DMS53 treated with DMSO at 0.1 percent for 48 hours (cell line): ENCODE measurements at regions not wholly inside any gene's neighbourhood (a gene's known extent, or its start where the extent isn't known, plus 50 kb on each side); places are given as distances from the start of the nearest gene placed in this dataset.
A peak's percentile ranks its signal among the peaks of the same experiment; 100 is the strongest.

ENCODE experiments used
- DNase-seq: peaks from one replicate; lab custom pipeline; 2025; ENCODE audit not compliant: unreplicated experiment; lab: John Stamatoyannopoulos, UW

DNA sequence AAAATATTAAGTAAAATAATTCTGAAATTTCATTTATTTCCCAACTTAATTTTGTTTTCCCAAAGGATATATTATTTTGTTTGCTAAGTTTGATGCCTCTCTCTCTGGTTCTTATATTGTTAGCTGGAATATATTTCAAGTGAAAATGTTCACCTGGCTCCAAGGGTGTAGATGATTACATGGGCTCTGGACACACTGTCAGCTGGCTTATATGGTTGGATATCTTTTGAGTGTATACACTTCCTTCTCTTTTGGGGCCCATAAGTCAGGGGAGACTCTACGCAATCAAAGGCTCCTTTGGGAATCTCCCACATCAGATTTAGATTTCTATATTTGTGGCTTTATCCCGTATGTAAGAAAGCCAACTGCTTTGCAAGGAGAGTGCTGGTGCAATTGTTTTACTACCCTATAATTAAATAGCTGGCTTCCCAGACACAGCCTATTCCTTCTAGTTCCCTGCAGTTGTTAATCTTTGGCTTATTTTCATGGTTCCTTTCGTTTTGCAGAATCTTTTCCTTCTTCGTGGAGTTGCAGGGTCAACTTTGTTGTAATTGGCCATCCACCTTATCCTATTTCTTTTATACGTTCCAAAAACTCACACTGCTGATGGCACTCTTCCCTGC, 225.7 kb downstream of the DPH6 start:
- DNase-seq, result no peak

DNA sequence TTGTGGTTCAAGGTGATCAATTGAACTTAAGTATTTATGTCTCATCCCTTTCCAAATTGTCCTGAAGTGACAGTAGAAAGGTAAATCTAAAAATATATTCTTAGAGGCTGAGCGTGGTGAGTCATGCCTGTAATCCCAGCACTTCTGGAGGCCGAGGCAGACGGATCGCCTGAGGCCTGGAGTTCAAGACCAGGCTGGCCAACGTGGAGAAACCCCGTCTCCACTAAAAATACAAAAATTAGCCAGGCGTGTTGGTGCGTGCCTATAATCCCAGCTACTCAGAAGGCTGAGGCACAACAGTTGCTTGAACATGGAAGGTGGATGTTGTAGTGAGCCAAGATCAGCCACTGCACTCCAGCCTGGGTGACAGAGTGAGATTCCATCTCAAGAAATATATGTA, 226.6 kb downstream of the DPH6 start:
- no peak for DNase-seq

DNA sequence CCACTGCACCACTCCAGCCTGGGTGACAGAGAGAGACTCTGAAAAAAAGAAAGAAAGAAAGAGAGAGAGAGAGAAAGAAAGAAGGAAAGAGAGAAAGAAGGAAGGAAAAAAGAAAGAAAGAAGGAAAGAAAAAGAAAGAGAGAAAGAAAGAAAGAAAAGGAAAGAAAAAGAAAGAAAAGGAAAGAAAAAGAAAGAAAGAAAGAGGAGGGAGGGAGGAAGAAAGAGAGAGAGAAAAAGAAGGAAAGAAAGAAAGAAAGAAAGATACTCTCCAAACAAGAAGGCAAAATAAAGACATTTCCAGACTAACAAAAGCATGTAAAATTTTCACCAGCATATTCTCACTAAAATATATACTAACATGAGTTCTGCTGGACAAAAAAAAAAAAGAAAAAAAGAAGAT, 228.7 kb downstream of the DPH6 start:
- DNase-seq, result no peak

DNA sequence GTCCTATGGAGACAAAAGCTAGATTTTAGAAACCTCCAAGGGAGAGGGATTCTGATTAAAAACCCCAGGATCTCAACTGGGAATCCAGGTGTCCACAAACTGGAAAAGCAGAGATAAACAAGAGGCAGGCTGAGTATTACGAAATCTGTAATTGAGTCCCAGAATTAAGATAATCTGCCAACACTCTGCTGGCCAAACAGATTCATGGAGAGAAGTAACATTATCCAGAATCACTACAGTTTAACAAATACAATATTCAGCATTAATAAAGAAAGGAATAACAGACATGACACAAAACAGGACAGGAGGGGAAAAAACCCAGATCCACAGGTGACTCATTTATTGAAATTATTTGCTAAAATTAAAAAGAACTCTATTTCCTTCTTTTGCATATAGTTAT, 227.2 kb upstream of the NANOGP8 start:
- DNase-seq, result no peak

DNA sequence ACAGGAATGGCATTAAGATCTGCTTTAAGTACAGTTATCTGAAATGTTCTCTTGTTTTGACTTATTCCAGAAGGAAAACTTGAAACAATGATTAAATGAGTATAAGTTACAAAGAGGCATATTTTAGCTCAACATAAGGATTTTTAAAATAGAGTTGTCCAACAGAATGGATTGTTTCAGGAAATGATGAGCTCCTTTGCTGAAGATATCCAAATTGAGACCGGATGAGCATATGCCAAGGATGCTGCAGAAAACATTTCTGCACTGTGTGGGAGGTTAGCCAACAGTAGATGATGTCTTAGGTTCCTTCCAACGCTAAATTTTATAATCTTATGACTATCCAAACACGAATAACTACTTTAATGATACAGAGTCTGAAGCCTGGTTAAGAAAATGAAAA, 226.5 kb upstream of the NANOGP8 start:
- DNase-seq, result no peak

DNA sequence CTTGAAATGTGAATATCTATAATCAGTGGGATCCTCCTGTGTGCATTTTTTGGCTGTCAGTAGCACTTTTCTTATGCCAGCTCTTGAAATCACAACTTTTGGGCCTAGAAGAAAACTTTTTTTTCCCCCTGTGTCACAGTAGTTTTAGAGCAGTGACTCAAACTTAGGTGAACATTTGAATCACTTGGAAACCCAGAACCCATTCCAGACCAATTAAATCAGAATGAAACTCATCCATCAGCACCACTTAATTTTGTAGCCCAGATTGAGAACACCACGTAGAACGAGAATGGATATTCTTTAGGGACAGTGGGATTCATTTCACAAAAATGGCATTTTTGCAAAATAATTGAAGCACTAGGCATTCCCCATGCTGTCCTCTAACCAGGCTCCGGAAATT, 224.8 kb upstream of the NANOGP8 start:
- DNase-seq, result no peak

DNA sequence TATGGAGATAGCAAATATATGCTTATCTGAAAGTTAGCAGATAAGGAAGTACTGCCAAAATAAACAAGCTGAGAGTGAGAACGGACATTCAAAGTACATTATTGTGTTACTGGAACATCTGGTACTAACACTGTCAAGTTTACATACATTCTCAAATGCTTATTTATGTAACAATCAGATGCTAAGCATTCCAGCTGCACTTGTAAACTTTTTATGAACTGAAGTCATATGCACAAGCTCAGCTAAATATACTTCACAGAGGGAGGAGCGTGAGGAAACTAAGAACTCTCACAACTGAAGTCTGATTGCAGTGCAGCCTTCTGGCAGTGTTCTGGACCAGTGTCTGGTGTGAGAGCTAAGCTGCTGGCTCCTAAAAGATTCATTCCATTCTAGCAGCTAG, 223.7 kb upstream of the NANOGP8 start:
- peak; percentile 46 for DNase-seq

DNA sequence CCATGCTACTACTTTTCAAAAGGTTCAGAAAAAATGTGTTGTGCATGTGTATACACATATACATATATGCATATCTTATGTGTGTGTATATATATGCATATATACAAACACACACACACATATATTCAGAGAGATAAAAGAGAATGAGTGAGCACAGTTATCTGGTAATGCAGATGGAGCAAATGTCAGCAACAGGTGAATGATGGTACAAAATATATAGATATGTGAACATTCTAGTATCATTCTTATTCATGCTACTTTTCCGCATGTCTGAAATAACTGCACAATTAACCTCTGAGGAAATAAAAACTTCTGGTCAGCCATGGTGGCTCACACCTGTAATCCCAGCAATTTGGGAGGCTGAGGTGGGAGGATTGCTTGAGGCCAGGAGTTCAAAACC, 222.6 kb upstream of the NANOGP8 start:
- DNase-seq, result no peak

DNA sequence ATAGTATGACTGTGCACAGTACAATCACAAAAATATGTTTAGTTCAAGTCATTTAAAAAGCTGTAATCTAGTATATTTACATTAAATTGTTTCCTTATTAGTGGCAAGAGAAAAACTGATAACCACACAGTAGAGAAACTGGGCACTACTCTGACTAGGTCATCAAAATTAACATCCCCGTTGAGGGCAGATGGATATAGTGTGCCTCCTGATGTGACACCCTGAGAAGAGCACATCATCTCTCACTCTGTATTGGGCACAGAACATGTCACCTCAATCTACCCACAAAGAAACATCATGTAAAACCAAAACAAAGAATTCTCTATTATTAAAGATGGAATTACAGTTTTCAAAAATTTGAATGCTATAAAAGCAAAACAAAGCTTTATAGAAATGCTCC, 221.9 kb upstream of the NANOGP8 start:
- no peak for DNase-seq

DNA sequence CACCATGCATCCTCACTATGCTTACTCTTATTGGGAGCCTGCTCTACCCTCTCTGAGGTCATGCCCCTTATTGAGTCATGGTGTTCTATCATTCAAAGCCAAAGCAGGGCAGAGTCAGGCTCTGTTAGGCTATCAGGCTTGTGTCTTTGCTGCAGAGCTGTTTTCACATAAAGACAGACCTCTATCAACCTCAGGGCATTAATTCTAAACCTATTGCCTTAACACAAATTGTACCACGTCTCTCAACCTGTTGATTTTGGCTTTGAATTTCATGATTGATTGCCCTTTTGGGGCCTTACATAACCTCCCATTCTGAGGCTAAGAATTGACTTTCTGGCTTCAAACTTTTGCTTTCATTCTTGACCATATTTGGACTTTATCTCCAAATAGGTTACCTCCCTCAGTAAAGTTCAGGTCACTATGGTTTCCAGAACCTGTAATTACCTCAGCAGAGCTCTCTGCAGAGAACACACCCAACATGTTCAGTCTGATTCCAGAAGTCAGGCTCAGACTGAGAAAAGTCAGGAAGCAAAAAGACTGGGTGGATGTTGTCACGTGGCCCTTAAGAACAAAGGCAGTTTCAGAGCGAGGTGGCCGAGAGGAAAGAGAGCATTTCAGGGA, 221.4 kb upstream of the NANOGP8 start:
- no peak for DNase-seq

DNA sequence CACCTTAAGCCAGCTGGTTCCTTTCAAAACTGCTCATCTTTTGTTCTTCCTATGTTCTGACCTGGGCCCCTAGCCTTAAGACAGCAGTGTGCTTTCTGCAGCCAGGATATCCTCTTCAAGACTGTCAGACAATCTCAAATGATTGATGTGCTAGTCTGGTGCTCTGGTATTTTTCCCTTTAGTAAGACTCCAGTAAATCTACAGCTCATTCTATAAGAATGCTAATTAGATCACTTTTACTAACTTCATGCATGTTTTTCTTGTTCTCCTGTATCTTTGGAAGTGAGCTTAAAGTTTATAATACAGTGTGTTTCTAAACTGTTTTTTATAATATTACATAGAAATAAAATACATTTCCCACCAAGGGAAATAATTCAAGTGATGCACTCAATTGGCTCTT, 220.9 kb upstream of the NANOGP8 start:
- no peak for DNase-seq

DNA sequence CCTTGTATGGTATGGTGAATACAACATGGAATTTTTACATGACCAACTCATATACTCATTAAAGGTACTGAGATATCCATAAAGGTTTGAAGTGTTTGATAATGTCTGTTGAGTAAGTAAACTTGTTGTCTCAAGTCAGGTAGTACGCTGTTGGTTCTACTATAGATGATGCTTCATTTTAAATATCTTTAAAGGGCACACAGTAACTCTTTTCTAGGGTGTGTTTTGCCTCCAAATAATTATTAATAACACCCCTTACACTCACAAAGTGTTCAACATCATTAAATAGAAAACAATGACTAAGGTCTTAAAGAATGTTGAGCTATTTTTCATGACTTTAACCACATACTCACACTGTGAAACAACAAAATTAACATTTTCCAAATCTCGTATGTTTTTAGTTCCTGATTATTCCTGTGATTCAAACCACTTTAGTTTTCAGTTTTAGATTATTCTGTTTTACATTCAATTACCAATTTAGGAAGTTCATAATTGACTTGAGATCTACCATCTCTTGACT, 220.0 kb upstream of the NANOGP8 start:
- no peak for DNase-seq

DNA sequence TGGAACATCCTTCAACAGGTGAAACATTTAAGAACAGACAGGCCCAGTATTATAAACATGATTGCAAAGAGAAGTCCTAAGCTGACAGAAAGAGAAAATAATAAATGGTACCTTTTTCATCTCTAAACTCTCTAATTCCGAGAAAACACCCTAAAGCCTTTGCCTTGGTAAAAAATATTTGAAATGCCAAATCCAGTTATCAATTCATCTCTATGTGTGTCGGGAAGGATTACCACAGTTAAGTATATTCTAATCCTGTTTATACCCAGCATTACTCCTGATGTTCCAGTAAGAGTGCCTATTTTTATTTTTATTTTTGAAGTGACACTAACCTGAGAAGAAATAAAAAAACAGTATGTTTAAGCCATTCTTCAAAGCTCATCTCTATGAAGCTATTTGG, 219.3 kb upstream of the NANOGP8 start:
- DNase-seq, result no peak

DNA sequence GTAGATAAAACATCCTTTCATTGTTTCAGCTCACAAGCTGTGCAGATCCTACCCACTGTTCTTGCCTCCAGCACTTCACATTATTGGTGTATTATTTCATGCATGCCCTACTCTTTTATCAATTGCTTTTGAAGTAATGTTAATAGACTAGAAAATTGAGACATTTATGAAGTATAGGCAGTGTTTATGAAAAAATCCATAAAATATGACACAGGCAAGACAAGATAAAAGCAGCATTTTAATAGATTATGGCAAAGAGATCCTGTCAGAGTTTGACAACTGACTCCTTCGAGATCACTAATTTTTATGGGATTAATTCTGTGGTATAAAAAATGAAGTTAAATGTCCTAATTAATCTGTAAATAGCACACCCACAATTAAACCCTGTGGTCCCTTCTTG, 217.2 kb upstream of the NANOGP8 start:
- DNase-seq, result no peak

DNA sequence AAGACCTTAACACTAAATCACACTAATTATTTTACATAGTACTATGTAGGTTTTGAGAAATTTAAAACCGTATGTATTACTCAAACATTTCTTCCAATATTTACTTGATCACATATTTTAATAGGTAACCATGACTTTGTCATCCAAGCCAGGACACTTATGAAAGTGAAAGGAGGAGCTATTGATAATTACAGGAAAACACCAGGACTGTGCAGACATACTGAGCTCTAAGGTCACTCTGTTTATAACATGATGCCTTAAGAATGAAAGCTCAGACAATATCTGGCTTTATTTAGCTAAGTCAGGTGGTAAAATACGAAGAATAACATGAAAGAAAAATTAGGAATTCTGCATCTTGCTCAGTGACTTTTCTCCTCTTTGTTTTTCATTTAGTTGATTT, 216.0 kb upstream of the NANOGP8 start:
- no peak for DNase-seq

DNA sequence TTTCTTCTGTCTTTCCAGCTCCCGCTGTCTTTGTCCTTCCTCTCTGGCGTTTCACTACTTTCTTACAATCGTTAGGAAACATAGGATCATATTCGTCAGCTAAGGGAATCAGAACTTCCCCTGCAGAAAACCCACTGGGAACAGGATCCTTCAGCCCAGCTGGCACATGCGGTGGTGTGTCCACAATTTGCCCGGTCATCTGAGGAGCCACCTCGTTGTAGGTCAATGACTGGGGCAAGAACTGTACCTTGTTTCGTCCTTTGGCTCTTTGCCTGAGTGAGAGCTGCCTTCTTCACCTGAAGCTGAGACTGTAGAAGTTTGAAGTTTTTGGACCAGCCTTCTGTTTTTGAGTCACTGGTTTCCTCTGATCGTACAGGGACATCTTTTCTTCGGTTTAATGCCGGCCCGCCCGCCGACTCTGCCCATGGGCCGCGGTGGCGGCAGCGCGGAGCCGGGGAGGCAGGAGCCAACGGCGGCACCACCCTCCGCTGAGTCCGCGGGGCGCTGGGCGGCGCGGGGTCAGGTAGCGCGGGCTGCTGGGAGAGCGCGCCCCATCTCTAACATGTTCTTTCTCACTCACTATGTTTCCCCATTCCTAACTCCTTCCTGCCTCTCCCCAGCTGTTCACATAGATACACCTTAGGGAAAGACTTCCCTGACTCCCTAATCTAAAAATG, 214.1 kb upstream of the NANOGP8 start:
- DNase-seq, result no peak

DNA sequence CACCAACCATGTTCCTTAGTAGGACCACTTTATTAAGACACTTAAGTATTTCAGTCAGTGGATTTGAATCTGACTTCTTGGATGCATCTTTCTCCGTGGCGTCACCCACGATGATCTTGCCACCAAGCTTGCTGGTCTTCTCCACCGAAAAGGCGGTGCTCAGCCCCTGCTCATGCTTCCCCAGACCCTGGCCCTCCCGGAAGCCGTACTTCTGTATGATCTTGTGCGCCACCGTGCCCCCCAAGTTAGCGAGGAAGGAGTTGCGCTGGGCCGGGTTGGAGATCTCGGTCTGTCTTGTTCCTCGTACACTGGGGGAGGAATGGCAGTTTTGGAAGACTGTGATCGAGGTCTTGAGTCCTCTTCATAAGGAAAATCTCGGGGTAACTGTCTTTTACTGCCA, 213.4 kb upstream of the NANOGP8 start:
- no peak for DNase-seq

DNA sequence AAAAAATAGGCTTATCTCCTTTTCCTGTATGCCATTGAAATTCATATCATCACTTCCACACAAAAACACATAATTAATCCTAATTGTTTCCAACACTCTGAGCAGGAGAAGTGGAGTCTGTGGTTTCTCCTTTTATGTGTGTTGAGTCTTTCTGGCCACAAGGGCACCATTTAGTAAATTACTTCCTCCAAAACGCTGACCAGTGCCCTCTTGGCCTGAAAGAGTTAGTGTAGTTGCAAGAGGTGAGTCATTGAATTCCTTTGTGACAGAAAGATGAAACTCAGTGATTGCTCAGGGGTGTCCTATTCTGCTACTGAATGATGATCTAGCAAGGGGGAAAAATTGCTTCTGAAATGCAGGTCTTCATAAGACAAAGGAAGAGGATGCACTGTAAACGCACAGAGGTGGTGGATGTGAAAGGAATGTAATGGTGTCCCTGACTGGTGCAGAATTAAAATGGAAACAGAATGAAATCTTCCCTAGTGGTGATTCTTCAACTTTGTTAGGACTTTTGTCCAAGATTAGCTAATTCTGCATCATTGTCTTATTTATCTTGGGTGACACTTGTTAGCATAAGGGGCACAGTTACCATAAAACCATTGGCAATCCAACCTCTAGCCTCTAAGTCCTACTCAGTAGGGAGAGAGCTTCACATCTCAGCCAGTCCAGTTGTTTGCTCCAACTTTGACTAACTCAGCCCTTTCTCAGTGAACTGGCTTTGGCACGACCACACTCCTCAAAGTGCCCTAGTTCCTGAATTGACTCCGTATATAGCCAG, 208.4 kb upstream of the NANOGP8 start:
- DNase-seq, result peak; percentile 6

DNA sequence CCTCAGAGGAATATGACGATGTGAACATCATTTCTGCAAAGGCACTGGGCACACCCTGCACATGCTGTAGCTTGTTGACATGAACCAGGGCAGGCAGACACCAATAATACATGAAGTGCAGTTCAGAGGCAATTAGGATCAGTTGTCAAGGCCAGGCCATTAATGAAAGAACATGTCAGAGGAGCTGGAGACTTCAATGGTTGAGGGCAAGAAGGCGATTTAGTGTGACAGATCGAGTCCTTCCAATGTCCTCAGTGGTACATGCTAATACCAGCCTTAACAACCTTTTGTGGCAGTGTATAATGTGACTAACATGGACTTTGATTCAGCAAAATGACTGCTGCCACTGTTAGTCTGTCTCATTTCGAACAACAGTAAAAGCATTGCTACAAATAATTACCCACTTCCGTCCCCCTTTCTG, 205.2 kb upstream of the NANOGP8 start:
- no peak for DNase-seq

DNA sequence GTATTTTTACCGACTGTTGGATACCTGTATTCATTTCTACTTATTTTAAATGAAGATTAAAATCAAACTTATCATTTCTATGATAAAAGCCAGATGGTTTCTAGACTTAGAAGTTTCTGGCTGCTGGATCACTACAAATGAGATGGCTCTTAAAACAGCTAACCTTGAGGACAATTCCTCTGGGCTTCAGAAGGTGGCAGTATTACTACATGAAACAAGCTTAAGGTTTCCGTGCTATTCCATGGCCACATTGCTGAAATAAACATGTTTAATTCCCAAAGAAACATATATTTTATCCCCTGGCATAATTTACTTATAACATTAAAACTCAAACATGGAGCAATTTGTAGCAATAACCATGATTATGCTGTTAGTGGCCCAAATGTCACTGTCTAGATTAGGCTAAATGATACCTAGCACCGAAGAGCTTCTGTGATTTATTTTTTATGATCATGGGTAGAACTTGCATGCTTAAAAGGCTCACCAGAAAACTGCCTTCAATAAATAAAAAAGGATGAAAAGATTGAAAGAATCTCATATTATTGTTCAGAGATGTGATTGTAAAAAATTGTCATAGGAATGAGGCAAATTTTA, 204.0 kb upstream of the NANOGP8 start:
- peak; percentile 21 for DNase-seq

DNA sequence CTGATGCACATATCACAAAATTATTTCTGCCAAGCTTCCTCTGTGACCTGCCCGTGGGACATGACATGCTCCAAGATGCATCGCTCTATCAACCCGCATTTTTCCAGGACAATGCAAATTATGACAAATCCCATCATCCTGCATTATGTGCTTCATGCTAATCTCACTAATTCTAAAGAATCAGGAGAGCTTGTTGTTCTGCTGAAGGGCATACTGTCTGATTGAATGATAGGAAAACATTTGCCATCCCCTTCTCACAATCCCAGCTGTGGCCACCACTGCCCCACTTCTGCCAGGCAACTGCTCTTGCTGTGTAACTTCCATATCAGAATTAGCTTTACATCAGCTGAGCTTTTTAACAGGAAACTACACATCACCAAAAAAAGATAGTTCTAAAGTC, 203.5 kb upstream of the NANOGP8 start:
- DNase-seq, result no peak
